Mesendoderm (in vitro differentiated cells): ENCODE measurements at regions not wholly inside any gene's neighbourhood (a gene's known extent, or its start where the extent isn't known, plus 50 kb on each side); places are given as distances from the start of the nearest gene placed in this dataset.
"Not testable (repeated sequence)": the region's sequence is repeated elsewhere in the genome, so short reads cannot be mapped to it uniquely, and the experiment has no call there.

Experiments used
- DNase-seq: peaks from one replicate; pipeline ENCODE4 v3.0.0; 2013
- H2AK5ac ChIP-seq: 2 replicates; pipeline ENCODE4 v1.6.1; 2013; ENCODE audit warnings: low read length, inconsistent platforms
- H2BK120ac ChIP-seq: 2 replicates; pipeline ENCODE4 v1.6.1; 2013; ENCODE audit warnings: low read depth, mild to moderate bottlenecking, low read length, moderate library complexity, mixed read lengths
- H2BK15ac ChIP-seq: replicated peaks from 2 replicates; pipeline ENCODE4 v1.6.1; 2013; ENCODE audit warnings: low read depth, mild to moderate bottlenecking, moderate library complexity
- H2BK5ac ChIP-seq: 2 replicates; pipeline ENCODE4 v1.6.1; 2013; ENCODE audit warnings: low read length, inconsistent platforms
- H3K18ac ChIP-seq: 2 replicates; pipeline ENCODE4 v1.6.1; 2013; ENCODE audit warnings: mild to moderate bottlenecking, low read length, mixed read lengths
- H3K23ac ChIP-seq: one replicate; pipeline ENCODE4 v1.6.1; 2013; ENCODE audit warnings: low read length
- H3K27ac ChIP-seq: 2 replicates; pipeline ENCODE4 v1.5.1; 2013; ENCODE audit warnings: low read depth, mild to moderate bottlenecking, inconsistent platforms, low read length, moderate library complexity
- H3K27me3 ChIP-seq: 2 replicates; pipeline ENCODE4 v1.6.1; 2013; ENCODE audit warnings: low read length, control low read depth, mild to moderate bottlenecking, inconsistent platforms; ENCODE audit not compliant: insufficient read depth, poor library complexity
- H3K36me3 ChIP-seq: 2 replicates; pipeline ENCODE4 v1.6.1; 2013; ENCODE audit warnings: low read length, inconsistent platforms; ENCODE audit not compliant: control insufficient read depth, insufficient read depth
- H3K4ac ChIP-seq: one replicate; pipeline ENCODE4 v1.6.1; 2013; ENCODE audit warnings: low read depth, mild to moderate bottlenecking, low read length, moderate library complexity
- H3K4me1 ChIP-seq: 2 replicates; pipeline ENCODE4 v1.6.1; 2013; ENCODE audit warnings: low read depth, low read length, inconsistent platforms; ENCODE audit not compliant: control insufficient read depth
- H3K4me2 ChIP-seq: 2 replicates; pipeline ENCODE4 v1.6.1; 2013; ENCODE audit warnings: low read length
- H3K4me3 ChIP-seq: 2 replicates; pipeline ENCODE4 v1.5.1; 2013; ENCODE audit warnings: mild to moderate bottlenecking, low read length
- H3K56ac ChIP-seq: one replicate; pipeline ENCODE4 v1.6.1; 2013; ENCODE audit warnings: low read length
- H3K79me1 ChIP-seq: 2 replicates; pipeline ENCODE4 v1.6.1; 2013; ENCODE audit warnings: low read length, inconsistent platforms
- H3K79me2 ChIP-seq: 2 replicates; pipeline ENCODE4 v1.6.1; 2013; ENCODE audit warnings: mild to moderate bottlenecking, low read length; ENCODE audit not compliant: control insufficient read depth, insufficient read depth
- H3K9ac ChIP-seq: 2 replicates; pipeline ENCODE4 v1.6.1; 2013; ENCODE audit warnings: low read length, inconsistent platforms
- H4K5ac ChIP-seq: one replicate; pipeline ENCODE4 v1.6.1; 2013; ENCODE audit warnings: low read length
- H4K8ac ChIP-seq: one replicate; pipeline ENCODE4 v1.6.1; 2013; ENCODE audit warnings: low read depth, mild to moderate bottlenecking, control low read depth, low read length, moderate library complexity
- WGBS: extraction: QIAGEN DNeasy Blood & Tissue Kit; methylation state at CpG from one replicate; pipeline ENCODE4 v1.1.7; 2013; ENCODE audit warnings: low lambda C conversion rate, missing lambda C conversion rate; ENCODE audit not compliant: insufficient coverage; ENCODE audit errors: extremely low coverage; 5-methylcytosine and 5-hydroxymethylcytosine counted together

DNA sequence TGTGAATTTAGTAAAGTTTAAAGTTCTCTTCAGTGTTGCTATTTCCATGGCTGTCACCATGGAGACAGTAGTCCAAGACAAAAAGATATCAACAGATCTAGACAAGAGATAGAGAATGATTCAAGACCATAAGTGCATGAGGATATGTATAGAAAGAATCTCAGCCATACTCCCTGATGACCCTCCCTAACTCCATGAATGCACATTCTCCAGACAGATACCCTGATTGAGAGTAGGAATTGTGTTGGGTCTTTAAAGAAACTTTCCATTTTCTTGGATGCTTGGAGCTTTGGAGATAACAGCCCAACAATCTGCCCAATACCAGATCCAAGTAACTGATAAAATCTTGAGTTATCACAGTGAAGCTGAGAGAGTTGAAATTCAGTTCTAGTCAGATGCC, 1601.2 kb upstream of the CELF4 start:
- Histone ChIP-seq H2BK5ac (no peak overlapping the region), H3K56ac (no peak overlapping the region), H2BK15ac (no peak overlapping the region), H3K18ac (no peak overlapping the region), H3K4me2 (no peak overlapping the region), H2BK120ac (no peak overlapping the region), H3K4ac (no peak overlapping the region), H3K27me3 (no peaks in the 10 kb centered on the region), H3K9ac (no peak overlapping the region), H3K4me3 (no peak overlapping the region), H3K79me1 (no peaks in the 10 kb centered on the region), H4K8ac (no peak overlapping the region), H3K4me1 (no peaks in the 10 kb centered on the region), H2AK5ac (no peak overlapping the region), H3K23ac (no peak overlapping the region), H3K36me3 (no peaks in the 10 kb centered on the region), H3K27ac (no peak overlapping the region), H3K79me2 (no peaks in the 10 kb centered on the region), H4K5ac (no peak overlapping the region)
- peak; percentile 26 for DNase-seq

DNA sequence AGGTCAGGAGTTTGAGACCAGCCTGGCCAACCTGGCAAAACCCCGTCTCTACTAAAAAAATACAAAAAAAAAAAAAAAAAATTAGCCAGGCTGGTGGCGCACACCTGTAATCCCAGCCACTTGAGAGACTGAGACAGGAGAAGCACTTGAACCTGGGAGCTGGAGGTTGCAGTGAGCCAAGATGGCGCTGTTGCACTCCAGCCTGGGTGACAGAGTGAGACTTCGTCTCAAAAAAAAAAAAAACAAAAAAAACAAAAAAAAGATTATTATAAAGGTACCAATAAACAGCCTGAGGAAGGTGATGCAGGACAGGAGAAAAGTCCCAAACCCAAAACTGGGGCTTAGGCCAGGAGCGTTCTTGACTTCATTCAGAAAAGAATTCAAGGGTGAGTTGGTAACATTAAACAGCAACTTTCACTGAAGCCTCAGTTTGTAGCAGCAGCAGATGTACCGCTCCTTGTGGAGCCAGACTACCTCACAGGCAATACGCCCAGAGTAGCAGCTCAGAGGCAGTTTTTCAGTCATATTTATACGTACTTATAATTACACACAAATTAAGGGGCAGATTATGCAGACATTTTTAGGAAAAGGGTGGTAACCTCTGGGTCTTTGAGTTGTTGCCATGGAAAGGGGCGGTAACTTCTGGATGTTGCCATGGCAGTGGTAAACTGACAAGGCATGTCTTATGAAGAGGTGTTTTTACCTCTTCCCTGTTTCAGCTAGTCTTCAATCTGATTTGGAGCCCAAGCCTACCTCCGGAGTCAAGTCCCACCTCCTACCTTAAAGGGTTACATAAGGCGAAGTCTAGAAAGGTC, 1596.6 kb upstream of the CELF4 start:
- Histone ChIP-seq H2BK15ac (no peak overlapping the region), H3K27me3 (no peaks in the 10 kb centered on the region), H3K4me3 (no peak overlapping the region), H2BK5ac (no peak overlapping the region), H3K27ac (no peak overlapping the region), H3K36me3 (no peaks in the 10 kb centered on the region), H3K9ac (no peak overlapping the region), H3K79me2 (no peaks in the 10 kb centered on the region), H3K23ac (no peak overlapping the region), H3K56ac (no peak overlapping the region), H3K79me1 (no peaks in the 10 kb centered on the region), H3K18ac (no peak overlapping the region), H4K8ac (no peak overlapping the region), H2BK120ac (no peak overlapping the region), H3K4me1 (no peaks in the 10 kb centered on the region), H3K4ac (no peak overlapping the region), H2AK5ac (no peak overlapping the region), H3K4me2 (no peak overlapping the region), H4K5ac (no peak overlapping the region)
- no CpG with 5 or more reads among the region's 11 CpGs for WGBS
- peak; percentile 5 for DNase-seq

GRCh38 chr18:39149211-39149806, 1583.7 kb upstream of the CELF4 start:
- no peak overlapping the region for H4K8ac ChIP-seq

GRCh38 chr18:39134255-39134654, 1568.7 kb upstream of the CELF4 start:
- no peak overlapping the region for H4K5ac ChIP-seq
- no CpG with 5 or more reads among the region's 3 CpGs for WGBS
- no peaks in the 10 kb centered on the region for H3K79me1 ChIP-seq
- no peaks in the 10 kb centered on the region for H3K27me3 ChIP-seq
- no peak overlapping the region for H2BK5ac ChIP-seq
- no peak overlapping the region for H3K27ac ChIP-seq
- no peak overlapping the region for H3K56ac ChIP-seq
- no peaks in the 10 kb centered on the region for H3K79me2 ChIP-seq
- H2AK5ac ChIP-seq = no peak overlapping the region
- no peak overlapping the region for H3K4me2 ChIP-seq
- no peak for DNase-seq
- no peak overlapping the region for H2BK15ac ChIP-seq
- H3K23ac ChIP-seq = no peak overlapping the region
- no peak overlapping the region for H3K4me3 ChIP-seq
- no peaks in the 10 kb centered on the region for H3K36me3 ChIP-seq
- H3K9ac ChIP-seq = no peak overlapping the region
- no peaks in the 10 kb centered on the region for H3K4me1 ChIP-seq
- no peak overlapping the region for H3K4ac ChIP-seq
- no peak overlapping the region for H3K18ac ChIP-seq
- H2BK120ac ChIP-seq = no peak overlapping the region
- no peak overlapping the region for H4K8ac ChIP-seq

More at GRCh38 chr18:39149211-39149806, 1583.7 kb upstream of the CELF4 start:
- Histone ChIP-seq H3K18ac (no peak overlapping the region), H2AK5ac (no peak overlapping the region), H4K5ac (no peak overlapping the region), H3K4ac (no peak overlapping the region), H3K4me1 (no peaks in the 10 kb centered on the region), H3K23ac (no peak overlapping the region), H3K27me3 (no peaks in the 10 kb centered on the region), H3K27ac (no peak overlapping the region), H3K36me3 (no peaks in the 10 kb centered on the region), H3K56ac (no peak overlapping the region), H2BK5ac (no peak overlapping the region), H2BK15ac (no peak overlapping the region), H3K4me3 (no peak overlapping the region), H3K9ac (no peak overlapping the region), H3K79me1 (no peaks in the 10 kb centered on the region), H2BK120ac (no peak overlapping the region), H3K4me2 (no peak overlapping the region), H3K79me2 (no peaks in the 10 kb centered on the region)
- DNase-seq = peak; percentile 59
- WGBS = no CpG with 5 or more reads among the region's 3 CpGs

GRCh38 chr18:39127538-39127937, 1561.9 kb upstream of the CELF4 start:
- not testable (repeated sequence) for H3K36me3 ChIP-seq, H3K9ac ChIP-seq, H2BK120ac ChIP-seq, H3K4ac ChIP-seq, H3K56ac ChIP-seq, H4K5ac ChIP-seq, H2AK5ac ChIP-seq, H2BK5ac ChIP-seq, H4K8ac ChIP-seq, H3K79me1 ChIP-seq, H3K23ac ChIP-seq, H3K18ac ChIP-seq, DNase-seq, H2BK15ac ChIP-seq, H3K4me3 ChIP-seq, H3K27ac ChIP-seq, H3K27me3 ChIP-seq, H3K4me2 ChIP-seq, H3K4me1 ChIP-seq, H3K79me2 ChIP-seq
- no CpG with 5 or more reads among the region's 3 CpGs for WGBS
